ENCODE measurements at regions not wholly inside any gene's neighbourhood (a gene's known extent, or its start where the extent isn't known, plus 50 kb on each side); places are given as distances from the start of the nearest gene placed in this dataset.

- DNase-seq (ENCODE audit: low spot score): peak; percentile 41
Measured at GRCh38 chrX:40167850-40168479, 70.2 kb upstream of the BCOR start.

GRCh38 chrX:40167233-40167849 lies 69.6 kb upstream of the BCOR start:
- no peak for DNase-seq (ENCODE audit: low spot score)

GRCh38 chrX:40166582-40166981 lies 68.8 kb upstream of the BCOR start:
- DNase-seq (ENCODE audit: low spot score): peak; percentile 41

GRCh38 chrX:40165861-40166260 lies 68.1 kb upstream of the BCOR start:
- no peak for DNase-seq (ENCODE audit: low spot score)

- no peak for DNase-seq (ENCODE audit: low spot score)
Measured at GRCh38 chrX:40165206-40165605, 67.4 kb upstream of the BCOR start.

- no peak for DNase-seq (ENCODE audit: low spot score)
Measured at GRCh38 chrX:40164751-40165150, 67.0 kb upstream of the BCOR start.

GRCh38 chrX:40158036-40158706 lies 60.4 kb upstream of the BCOR start:
- DNase-seq (ENCODE audit: low spot score): peak; percentile 86

GRCh38 chrX:40157228-40158035 lies 59.7 kb upstream of the BCOR start:
- no peak for DNase-seq (ENCODE audit: low spot score)

GRCh38 chrX:40156470-40157227 lies 58.9 kb upstream of the BCOR start:
- peak; percentile 22 for DNase-seq (ENCODE audit: low spot score)

- DNase-seq (ENCODE audit: low spot score): peak; percentile 21
Measured at GRCh38 chrX:40155589-40156469, 58.1 kb upstream of the BCOR start.

- peak; percentile 75 for DNase-seq (ENCODE audit: low spot score)
Measured at GRCh38 chrX:40154853-40155588, 57.3 kb upstream of the BCOR start.

- peak; percentile 63 for DNase-seq (ENCODE audit: low spot score)
Measured at GRCh38 chrX:40154250-40154852, 56.6 kb upstream of the BCOR start.

- peak; percentile 41 for DNase-seq (ENCODE audit: low spot score)
Measured at GRCh38 chrX:40153345-40154249, 55.8 kb upstream of the BCOR start.

GRCh38 chrX:40152741-40153344 lies 55.1 kb upstream of the BCOR start:
- DNase-seq (ENCODE audit: low spot score): peak; percentile 66

- DNase-seq (ENCODE audit: low spot score): peak; percentile 63
Measured at GRCh38 chrX:40152173-40152711, 54.5 kb upstream of the BCOR start.

GRCh38 chrX:40151211-40152172 lies 53.7 kb upstream of the BCOR start:
- peak; percentile 24 for DNase-seq (ENCODE audit: low spot score)

GRCh38 chrX:40150503-40150902 lies 52.7 kb upstream of the BCOR start:
- DNase-seq (ENCODE audit: low spot score): no peak

All from AG08396 (cell line).